ENCODE measurements at regions not wholly inside any gene's neighbourhood (a gene's known extent, or its start where the extent isn't known, plus 50 kb on each side); places are given as distances from the start of the nearest gene placed in this dataset.

GRCh38 chr2:7858624-7859023, 823.2 kb upstream of the ID2 start:
- no peak overlapping the region for H3K14ac ChIP-seq (ENCODE audit: low read length)
- H3K4ac ChIP-seq (ENCODE audit: low read depth, low read length) = no peak overlapping the region
- no peak overlapping the region for H3K27ac ChIP-seq (ENCODE audit: low read depth, low read length)
- H3K4me2 ChIP-seq (ENCODE audit: low read length) = no peak overlapping the region
- no peaks in the 10 kb centered on the region for H3K36me3 ChIP-seq (ENCODE audit: control insufficient read depth in 1 of 2, insufficient read depth in 2 of 2, low read length in 2 of 2)
- H3K27me3 ChIP-seq (ENCODE audit: insufficient read depth, low read length) = no peaks in the 10 kb centered on the region
- no CpG with 5 or more reads among the region's 2 CpGs for WGBS (ENCODE audit: extremely low coverage, insufficient coverage, insufficient read length)
- no peaks in the 10 kb centered on the region for H3K4me1 ChIP-seq (ENCODE audit: control insufficient read depth in 1 of 2, insufficient read depth in 2 of 2, low read length in 2 of 2)
- no peaks in the 10 kb centered on the region for H3K9me3 ChIP-seq (ENCODE audit: insufficient read depth, low read depth, low read length)
- H3K79me2 ChIP-seq (ENCODE audit: control insufficient read depth, insufficient read depth, low read length, poor library complexity) = no peaks in the 10 kb centered on the region
- H2BK12ac ChIP-seq (ENCODE audit: low read length) = no peak overlapping the region
- H2BK120ac ChIP-seq (ENCODE audit: insufficient read depth, low read length, poor library complexity) = no peak overlapping the region
- H3K23ac ChIP-seq (ENCODE audit: low read length) = no peak overlapping the region
- no peaks in the 10 kb centered on the region for H3K79me1 ChIP-seq (ENCODE audit: low read length)
- no peak overlapping the region for H4K12ac ChIP-seq (ENCODE audit: low read depth, low read length)
- no peak overlapping the region for H3K9ac ChIP-seq (ENCODE audit: low read length)
- no peak overlapping the region for H2BK5ac ChIP-seq (ENCODE audit: low read depth, low read length, poor library complexity)
- H4K91ac ChIP-seq (ENCODE audit: low read depth, low read length) = no peak overlapping the region
- H2AFZ ChIP-seq (ENCODE audit: insufficient read depth, low read length, poor library complexity) = no peak overlapping the region
- H3K18ac ChIP-seq (ENCODE audit: low read length) = no peak overlapping the region
- no peak for DNase-seq
- no peak overlapping the region for H3K4me3 ChIP-seq (ENCODE audit: low read depth, low read length)
- no peak overlapping the region for H2AK5ac ChIP-seq (ENCODE audit: low read length)
- no peak overlapping the region for H4K8ac ChIP-seq (ENCODE audit: low read depth, low read length)

- no peak for DNase-seq
- Histone ChIP-seq H3K18ac (ENCODE audit: low read length) (no peak overlapping the region), H4K91ac (ENCODE audit: low read depth, low read length) (no peak overlapping the region), H3K9me3 (ENCODE audit: insufficient read depth, low read depth, low read length) (no peaks in the 10 kb centered on the region), H3K27ac (ENCODE audit: low read depth, low read length) (no peak overlapping the region), H2AFZ (ENCODE audit: insufficient read depth, low read length, poor library complexity) (no peak overlapping the region), H3K4ac (ENCODE audit: low read depth, low read length) (no peak overlapping the region), H2BK12ac (ENCODE audit: low read length) (no peak overlapping the region), H3K4me2 (ENCODE audit: low read length) (no peak overlapping the region), H3K79me1 (ENCODE audit: low read length) (no peaks in the 10 kb centered on the region), H2BK5ac (ENCODE audit: low read depth, low read length, poor library complexity) (no peak overlapping the region), H4K12ac (ENCODE audit: low read depth, low read length) (no peak overlapping the region), H4K8ac (ENCODE audit: low read depth, low read length) (no peak overlapping the region), H3K9ac (ENCODE audit: low read length) (no peak overlapping the region), H2AK5ac (ENCODE audit: low read length) (no peak overlapping the region), H3K79me2 (ENCODE audit: control insufficient read depth, insufficient read depth, low read length, poor library complexity) (no peaks in the 10 kb centered on the region), H3K27me3 (ENCODE audit: insufficient read depth, low read length) (no peaks in the 10 kb centered on the region), H2BK120ac (ENCODE audit: insufficient read depth, low read length, poor library complexity) (no peak overlapping the region), H3K23ac (ENCODE audit: low read length) (no peak overlapping the region), H3K36me3 (ENCODE audit: control insufficient read depth in 1 of 2, insufficient read depth in 2 of 2, low read length in 2 of 2) (no peaks in the 10 kb centered on the region), H3K4me1 (ENCODE audit: control insufficient read depth in 1 of 2, insufficient read depth in 2 of 2, low read length in 2 of 2) (no peaks in the 10 kb centered on the region), H3K4me3 (ENCODE audit: low read depth, low read length) (no peak overlapping the region), H3K14ac (ENCODE audit: low read length) (no peak overlapping the region)
- no CpG with 5 or more reads among the region's 2 CpGs for WGBS (ENCODE audit: extremely low coverage, insufficient coverage, insufficient read length)
Measured at GRCh38 chr2:7860693-7861092, 821.2 kb upstream of the ID2 start.

- no peak for DNase-seq
- Histone ChIP-seq H3K4me3 (ENCODE audit: low read depth, low read length) (no peak overlapping the region), H2AK5ac (ENCODE audit: low read length) (no peak overlapping the region), H3K4me1 (ENCODE audit: control insufficient read depth in 1 of 2, insufficient read depth in 2 of 2, low read length in 2 of 2) (no peaks in the 10 kb centered on the region), H2AFZ (ENCODE audit: insufficient read depth, low read length, poor library complexity) (no peak overlapping the region), H3K4ac (ENCODE audit: low read depth, low read length) (no peak overlapping the region), H4K8ac (ENCODE audit: low read depth, low read length) (no peak overlapping the region), H4K91ac (ENCODE audit: low read depth, low read length) (no peak overlapping the region), H3K79me2 (ENCODE audit: control insufficient read depth, insufficient read depth, low read length, poor library complexity) (no peaks in the 10 kb centered on the region), H3K36me3 (ENCODE audit: control insufficient read depth in 1 of 2, insufficient read depth in 2 of 2, low read length in 2 of 2) (no peaks in the 10 kb centered on the region), H3K9ac (ENCODE audit: low read length) (no peak overlapping the region), H2BK120ac (ENCODE audit: insufficient read depth, low read length, poor library complexity) (no peak overlapping the region), H2BK5ac (ENCODE audit: low read depth, low read length, poor library complexity) (no peak overlapping the region), H3K4me2 (ENCODE audit: low read length) (no peak overlapping the region), H3K79me1 (ENCODE audit: low read length) (no peaks in the 10 kb centered on the region), H3K14ac (ENCODE audit: low read length) (no peak overlapping the region), H3K27ac (ENCODE audit: low read depth, low read length) (no peak overlapping the region), H2BK12ac (ENCODE audit: low read length) (no peak overlapping the region), H3K27me3 (ENCODE audit: insufficient read depth, low read length) (no peaks in the 10 kb centered on the region), H3K23ac (ENCODE audit: low read length) (no peak overlapping the region), H3K18ac (ENCODE audit: low read length) (no peak overlapping the region), H4K12ac (ENCODE audit: low read depth, low read length) (no peak overlapping the region), H3K9me3 (ENCODE audit: insufficient read depth, low read depth, low read length) (no peaks in the 10 kb centered on the region)
- no CpG with 5 or more reads among the region's 8 CpGs for WGBS (ENCODE audit: extremely low coverage, insufficient coverage, insufficient read length)
Measured at GRCh38 chr2:7861910-7862702, 819.8 kb upstream of the ID2 start.

- H3K36me3 ChIP-seq (ENCODE audit: control insufficient read depth in 1 of 2, insufficient read depth in 2 of 2, low read length in 2 of 2) = no peaks in the 10 kb centered on the region
- H3K27ac ChIP-seq (ENCODE audit: low read depth, low read length) = no peak overlapping the region
- WGBS (ENCODE audit: extremely low coverage, insufficient coverage, insufficient read length) = no CpG with 5 or more reads among the region's 3 CpGs
- H2AFZ ChIP-seq (ENCODE audit: insufficient read depth, low read length, poor library complexity) = no peak overlapping the region
- H4K12ac ChIP-seq (ENCODE audit: low read depth, low read length) = no peak overlapping the region
- no peak overlapping the region for H4K8ac ChIP-seq (ENCODE audit: low read depth, low read length)
- no peak overlapping the region for H4K91ac ChIP-seq (ENCODE audit: low read depth, low read length)
- H3K18ac ChIP-seq (ENCODE audit: low read length) = no peak overlapping the region
- H2BK120ac ChIP-seq (ENCODE audit: insufficient read depth, low read length, poor library complexity) = no peak overlapping the region
- no peak overlapping the region for H2BK12ac ChIP-seq (ENCODE audit: low read length)
- no peak overlapping the region for H2AK5ac ChIP-seq (ENCODE audit: low read length)
- no peaks in the 10 kb centered on the region for H3K27me3 ChIP-seq (ENCODE audit: insufficient read depth, low read length)
- no peak overlapping the region for H3K4me3 ChIP-seq (ENCODE audit: low read depth, low read length)
- H3K79me1 ChIP-seq (ENCODE audit: low read length) = peaks cover 1% of the 10 kb centered on the region
- no peaks in the 10 kb centered on the region for H3K9me3 ChIP-seq (ENCODE audit: insufficient read depth, low read depth, low read length)
- no peak overlapping the region for H3K23ac ChIP-seq (ENCODE audit: low read length)
- no peak for DNase-seq
- no peak overlapping the region for H3K9ac ChIP-seq (ENCODE audit: low read length)
- H3K14ac ChIP-seq (ENCODE audit: low read length) = no peak overlapping the region
- H2BK5ac ChIP-seq (ENCODE audit: low read depth, low read length, poor library complexity) = no peak overlapping the region
- no peaks in the 10 kb centered on the region for H3K4me1 ChIP-seq (ENCODE audit: control insufficient read depth in 1 of 2, insufficient read depth in 2 of 2, low read length in 2 of 2)
- no peaks in the 10 kb centered on the region for H3K79me2 ChIP-seq (ENCODE audit: control insufficient read depth, insufficient read depth, low read length, poor library complexity)
- H3K4ac ChIP-seq (ENCODE audit: low read depth, low read length) = no peak overlapping the region
- H3K4me2 ChIP-seq (ENCODE audit: low read length) = no peak overlapping the region
Measured at GRCh38 chr2:7866104-7866503, 815.8 kb upstream of the ID2 start.

Measured in trophoblast cell (in vitro differentiated cells and primary cell).